ENCODE measurements at regions not wholly inside any gene's neighbourhood (a gene's known extent, or its start where the extent isn't known, plus 50 kb on each side); places are given as distances from the start of the nearest gene placed in this dataset.
A peak's percentile ranks its signal among the peaks of the same experiment; 100 is the strongest.

DNA sequence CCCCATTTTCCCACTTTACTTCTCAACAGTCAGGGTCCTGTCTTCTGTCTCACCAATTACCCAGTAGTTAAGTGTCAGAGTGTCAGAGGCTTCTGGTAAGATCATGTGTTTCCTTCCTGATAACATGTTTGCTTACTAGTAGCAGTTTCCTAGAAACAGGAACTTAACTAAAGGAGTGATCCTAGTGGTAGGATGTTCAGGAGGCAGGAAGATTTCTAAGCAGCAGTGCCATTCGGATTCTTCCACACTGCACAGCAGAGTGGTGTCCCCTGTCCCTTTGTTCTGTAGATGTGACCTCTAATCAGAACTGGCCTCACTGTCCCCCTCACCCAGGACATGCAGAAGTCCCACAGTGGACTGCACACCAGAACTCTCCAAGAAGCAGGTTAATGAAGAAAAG, 221.8 kb upstream of the OSR1 start:
- DNase-seq: no peak

DNA sequence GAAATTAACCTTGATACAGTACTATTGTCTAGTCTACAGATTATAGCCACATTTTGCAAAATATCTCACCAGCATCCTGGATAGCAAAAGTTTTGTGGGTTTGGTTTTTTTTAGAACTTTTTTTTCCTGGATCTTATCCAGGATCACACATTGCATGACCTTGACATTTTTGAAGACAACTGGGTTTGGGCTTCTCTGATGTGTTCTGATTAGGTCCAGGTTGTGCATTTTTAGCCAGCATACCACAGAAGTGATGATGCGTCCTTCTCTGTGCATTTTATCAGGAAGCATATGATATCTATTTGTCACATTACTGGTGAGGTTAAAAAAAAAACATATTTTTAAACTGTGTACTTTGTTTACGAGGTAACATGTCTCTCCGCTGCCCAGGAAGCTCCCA, 221.0 kb upstream of the OSR1 start:
- DNase-seq: no peak

DNA sequence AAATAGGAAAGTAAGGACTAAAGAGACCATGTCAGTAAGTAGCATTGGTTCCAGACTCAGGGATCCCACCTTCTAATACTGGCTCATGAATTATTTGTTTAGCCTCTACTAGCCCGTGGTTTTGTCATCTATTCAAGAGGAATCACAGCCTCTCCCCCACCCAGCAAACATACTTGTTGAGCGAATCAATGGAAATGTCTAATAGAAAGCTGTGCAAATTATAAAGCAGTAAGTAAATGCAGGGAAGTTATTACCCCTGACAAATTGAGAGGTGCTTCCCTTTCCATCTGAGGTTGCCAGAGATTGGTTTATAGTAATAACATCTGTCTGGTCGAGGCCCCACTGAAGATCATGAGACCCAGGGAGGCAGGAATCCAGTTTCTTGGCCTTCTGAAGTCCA, 219.3 kb upstream of the OSR1 start:
- DNase-seq: no peak

DNA sequence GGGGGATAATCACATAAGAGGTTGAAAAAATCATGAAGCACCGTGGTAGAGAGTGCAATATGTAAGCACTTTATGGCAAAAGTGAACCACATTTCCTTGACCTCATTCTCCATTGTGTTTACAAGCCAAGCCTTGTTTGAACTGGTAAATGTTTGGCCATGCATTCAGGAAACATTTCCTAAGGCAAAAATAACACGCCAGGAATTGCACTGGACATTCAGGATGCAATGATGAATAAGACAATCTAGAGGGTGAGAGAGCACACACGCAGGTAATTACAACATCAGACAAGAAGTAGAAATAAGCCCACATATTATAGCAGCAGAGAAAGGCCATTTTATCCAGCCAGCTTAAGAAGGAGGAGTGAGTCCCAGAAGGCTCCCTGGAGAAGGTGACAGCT, 218.0 kb upstream of the OSR1 start:
- DNase-seq: no peak

DNA sequence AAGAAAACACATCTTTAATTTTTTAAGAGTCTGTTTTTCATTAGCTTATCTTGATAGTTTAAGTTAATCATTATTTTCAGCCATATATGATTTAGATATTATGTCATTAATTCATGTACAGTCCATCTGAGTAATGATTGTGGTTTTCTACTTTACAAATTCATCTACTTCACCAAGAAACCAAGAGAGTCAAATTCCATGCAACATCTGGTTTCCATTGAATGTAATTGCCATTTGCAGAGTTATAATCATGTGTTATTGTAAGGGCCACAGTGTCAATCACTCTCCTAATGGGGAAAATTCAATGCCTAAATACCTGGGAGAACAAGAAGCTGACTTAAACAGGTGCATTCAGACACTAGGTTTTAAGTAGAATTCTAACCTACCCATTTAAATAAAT, 217.2 kb upstream of the OSR1 start:
- DNase-seq: no peak

DNA sequence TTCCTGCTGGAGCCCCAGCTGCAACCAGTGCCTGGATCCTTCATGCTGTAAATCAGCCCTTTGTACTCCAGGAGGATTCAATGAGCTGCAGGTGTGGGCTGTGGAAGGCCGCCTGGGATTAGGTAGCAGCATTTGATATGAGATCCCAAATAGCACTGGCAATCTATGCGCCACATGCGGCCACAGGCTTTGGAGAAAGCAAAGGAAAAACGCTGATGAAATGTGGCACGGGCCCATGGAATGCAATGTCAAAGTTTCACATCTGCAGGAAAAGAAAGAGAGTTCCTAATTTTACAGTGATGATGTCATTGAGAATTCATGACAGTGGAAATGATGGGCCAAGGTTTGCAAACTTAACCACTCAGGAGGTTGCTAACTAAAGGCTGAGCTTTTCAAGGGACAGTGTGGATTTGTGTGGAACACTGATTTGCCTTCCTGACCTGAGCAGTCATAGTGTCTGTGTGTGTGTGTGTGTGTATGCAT, 216.4 kb upstream of the OSR1 start:
- DNase-seq: peak; percentile 6

DNA sequence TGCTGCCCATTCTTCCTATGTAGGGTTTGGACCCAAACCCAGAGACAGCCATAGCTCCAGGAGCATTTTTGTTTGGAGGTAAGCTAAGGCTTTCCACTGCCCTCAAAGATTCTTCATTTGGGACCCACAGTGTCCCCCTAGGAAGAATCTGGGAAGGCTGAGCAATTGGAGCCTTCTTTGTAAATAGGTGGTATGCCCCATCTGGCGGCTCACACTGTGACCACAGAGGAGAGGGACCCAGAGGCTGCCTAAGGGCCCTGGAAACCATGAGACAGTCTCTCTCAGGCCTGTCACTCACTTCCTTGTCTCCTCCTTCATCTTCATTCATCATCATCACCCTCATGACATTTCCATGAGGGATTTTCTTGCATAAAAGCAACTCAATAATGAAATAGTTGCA, 215.4 kb upstream of the OSR1 start:
- no peak for DNase-seq

DNA sequence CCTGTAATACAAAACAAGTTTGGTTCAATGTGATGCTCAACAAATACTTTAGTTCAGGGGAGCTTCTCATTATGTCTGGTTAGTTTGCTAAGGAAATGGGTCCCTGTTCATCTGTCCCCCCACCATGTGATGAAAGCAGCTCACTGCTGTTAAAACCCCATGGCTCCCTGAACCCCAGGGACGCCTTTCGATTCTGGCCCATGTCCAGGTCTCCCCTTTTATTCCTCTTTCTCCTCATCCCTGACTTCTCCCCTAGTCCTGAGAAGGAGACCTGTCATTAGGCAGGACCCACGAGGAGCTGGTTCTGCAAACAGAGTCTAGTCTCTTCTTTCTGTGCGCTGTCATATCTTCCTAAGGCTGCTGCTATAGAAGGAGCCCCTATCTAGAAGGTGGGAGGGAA, 213.3 kb upstream of the OSR1 start:
- DNase-seq: no peak

DNA sequence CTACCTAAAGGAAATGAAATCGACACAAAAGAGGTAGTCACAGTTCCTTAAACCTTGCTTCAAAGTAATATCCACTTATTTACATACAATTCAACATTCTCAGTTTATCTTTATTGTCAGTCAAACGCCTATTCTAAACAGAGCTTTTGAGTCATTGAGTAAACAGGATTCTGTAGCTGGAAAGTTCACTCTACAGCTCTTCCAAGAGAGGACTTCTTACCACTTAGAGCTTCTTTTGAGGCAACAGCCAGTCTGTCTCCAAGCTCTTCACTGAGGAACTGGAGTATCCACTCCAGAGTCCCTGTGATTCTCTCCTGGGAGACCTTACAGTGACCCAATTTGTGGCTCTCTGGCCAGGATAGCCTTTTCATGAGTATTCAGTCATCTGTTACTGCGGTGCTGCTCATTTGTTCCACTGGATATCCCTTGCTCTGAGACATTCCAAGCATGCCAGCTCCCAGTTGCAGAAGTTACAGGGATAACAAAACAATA, 210.9 kb upstream of the OSR1 start:
- DNase-seq: no peak

DNA sequence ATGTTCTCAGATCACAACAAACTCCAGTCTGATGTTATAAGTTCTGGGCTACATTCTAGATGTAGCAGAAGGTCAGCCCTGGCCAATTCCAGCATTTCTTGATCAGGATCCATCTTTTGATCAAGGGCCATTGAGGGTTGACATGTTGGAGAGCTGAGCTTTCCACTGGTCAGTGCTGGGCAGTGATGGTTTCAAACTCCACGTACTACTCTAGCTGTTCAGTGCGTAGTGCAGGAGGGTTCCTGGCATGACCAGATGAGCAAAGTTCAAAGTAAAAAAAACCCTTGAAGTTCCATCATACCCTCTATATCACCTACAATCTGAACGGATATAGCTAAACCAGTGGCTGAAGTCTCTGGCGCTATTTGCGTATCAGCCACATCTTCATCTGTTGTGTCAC, 210.4 kb upstream of the OSR1 start:
- DNase-seq: no peak

DNA sequence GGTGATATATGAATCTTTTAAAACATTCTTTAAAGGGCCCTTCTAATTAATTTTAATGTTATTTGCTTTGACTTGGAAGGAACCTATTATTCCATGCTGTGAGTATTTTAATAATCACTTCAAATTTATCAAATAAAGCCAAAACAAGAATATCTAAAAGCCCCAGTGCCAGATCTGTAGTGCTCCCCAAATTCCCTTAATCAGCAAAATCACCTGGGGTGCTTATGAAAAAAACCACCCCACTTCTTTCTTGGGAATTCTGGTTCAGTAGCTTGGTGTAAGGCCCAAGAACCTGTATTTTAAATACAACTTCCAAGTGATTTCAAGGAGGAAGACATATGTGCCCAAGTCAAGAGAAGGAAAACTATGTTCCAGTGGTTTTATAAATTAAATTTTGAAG, 202.4 kb upstream of the OSR1 start:
- no peak for DNase-seq

DNA sequence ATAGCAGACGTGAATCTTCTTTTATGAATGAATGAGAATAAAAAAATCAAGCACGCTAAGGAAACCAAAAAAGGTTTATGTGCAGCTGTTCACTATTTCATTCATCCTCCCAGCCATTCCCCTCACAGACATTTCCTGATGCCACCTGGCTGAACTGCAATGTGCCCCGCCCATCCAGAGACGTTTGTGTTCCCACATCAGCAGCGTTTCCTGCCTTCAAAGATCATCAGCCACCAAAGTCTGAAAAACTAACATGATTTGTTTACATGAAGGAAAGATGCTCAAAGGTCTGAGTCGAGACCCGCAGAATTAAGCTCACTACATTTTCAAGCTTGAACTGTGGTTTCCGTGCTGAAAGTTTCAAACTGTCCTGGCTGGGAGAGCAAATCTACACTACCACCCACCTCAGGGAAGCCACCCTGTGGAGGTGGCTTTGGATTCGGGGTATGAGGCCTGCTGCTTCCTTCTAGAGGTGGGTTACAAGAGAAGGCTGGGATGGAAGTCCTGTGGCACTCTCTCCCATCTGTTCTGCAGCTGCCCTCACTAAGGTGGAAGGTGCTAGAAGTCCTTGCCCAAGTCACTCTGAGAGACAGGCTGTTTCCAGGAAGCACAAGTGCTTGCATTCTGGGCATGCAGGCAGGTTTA, 201.3 kb upstream of the OSR1 start:
- DNase-seq: no peak

DNA sequence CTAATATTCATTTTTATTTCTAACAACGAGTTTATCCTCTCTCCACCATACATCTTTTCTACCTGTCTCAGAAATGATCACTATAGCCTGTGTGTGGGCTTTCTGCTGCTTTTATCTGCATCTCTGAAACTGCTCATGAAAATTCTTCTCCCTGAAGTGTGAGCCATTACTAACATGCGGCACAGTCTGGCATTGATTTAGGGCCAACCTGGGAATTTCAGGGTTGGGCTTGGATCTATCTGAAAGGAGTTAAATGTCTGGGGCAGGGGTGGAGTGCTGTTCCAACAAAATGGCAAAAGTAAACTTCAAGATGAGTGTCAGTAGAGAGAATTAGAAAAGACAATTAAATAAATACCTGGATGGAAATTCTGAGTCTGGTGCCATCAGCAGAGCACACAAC, 198.2 kb upstream of the OSR1 start:
- no peak for DNase-seq

DNA sequence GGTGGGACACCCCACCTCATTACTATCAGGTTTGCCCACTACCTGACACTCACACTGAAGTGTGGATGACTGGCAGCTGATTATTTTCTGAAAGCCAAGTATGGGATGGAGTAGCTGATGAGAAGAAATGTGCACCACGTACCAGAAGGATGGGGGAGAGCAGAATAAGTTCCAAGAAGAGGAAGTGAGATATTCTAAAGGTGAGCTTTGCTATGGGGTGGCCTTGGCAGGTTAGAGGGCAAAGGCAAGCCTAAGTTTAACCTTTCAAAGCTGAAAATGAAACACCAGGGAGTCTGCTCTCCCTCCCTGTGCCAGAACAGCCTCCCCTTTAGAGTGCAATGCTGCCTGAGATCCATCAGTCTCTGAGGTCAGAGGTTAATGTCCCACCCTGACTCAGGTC, 196.1 kb upstream of the OSR1 start:
- no peak for DNase-seq

DNA sequence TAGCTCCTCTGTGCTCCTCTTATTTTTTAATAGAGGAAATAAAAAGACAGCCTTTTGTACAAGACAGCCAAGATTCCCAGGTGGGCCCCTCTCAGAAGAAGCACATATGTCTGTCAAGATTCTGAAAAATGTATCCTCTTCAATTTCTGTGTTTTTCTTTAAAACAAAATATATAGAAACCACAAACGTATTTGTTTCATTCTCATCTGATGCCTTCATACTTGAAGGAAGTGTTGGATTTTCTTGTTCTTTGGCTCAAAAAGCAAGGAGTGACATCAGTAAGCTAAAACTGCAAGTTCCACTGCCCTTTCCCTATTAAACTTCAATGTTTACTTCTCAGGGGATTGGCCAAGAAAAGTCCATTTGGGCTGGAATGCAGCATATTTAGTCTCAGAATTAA, 193.8 kb upstream of the OSR1 start:
- DNase-seq: no peak

DNA sequence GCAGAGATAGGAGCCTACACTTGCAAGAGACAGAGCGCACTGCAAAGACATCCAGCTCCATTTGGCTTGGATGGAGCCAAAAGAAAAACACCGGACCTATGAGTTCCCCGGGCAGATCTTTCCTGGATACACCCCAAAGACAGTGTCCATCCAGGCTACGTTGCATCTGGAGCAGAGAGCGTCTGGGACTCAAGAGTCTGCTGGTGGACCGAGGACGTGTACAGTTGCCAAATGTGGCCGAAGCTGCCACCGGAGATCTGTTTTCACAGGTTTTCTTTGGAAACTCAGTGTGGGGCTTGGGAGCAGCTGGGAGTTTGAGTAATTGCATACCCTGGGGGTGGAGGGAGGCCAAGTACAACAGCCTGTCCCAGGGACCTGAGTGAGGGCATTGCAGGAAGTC, 192.3 kb upstream of the OSR1 start:
- DNase-seq: no peak

DNA sequence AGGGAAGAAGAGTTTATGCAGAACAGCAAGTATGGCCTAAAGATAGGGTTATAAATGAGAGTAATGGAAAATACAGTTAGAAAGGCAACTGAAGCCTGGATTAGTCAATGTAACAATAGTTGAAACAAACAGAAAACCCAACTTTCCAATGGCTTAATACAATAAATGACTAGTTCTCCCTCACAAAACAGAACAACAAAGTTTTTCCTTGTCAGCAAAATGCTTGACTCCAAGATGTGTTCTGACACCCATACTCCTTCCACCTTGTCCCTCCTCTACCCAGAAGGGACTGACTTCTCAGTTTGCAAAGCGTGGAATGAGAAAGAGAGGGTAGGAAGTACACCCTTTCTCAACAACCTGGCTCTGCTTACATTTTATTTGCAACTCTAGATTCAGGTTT, 191.4 kb upstream of the OSR1 start:
- no peak for DNase-seq

DNA sequence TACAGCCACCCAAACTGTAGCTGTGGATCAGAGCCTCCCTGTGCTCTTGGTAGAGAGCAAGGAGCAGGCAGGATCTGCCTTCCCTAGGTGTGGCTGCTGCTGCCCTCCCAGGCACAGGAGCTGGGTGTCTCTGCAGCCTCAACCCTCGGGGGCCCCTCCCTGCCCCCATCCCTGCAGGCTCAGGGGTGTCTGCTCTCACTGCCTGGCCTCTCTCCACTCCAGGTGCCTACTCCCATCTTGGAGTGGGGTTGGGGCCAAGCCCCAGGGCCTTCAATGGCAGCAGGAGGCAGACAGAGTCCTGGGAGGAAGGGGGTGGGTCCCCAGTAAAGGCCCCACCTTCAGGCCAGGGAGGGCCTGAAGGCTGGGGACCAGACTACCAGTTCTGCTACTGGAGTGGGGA, 189.7 kb upstream of the OSR1 start:
- DNase-seq: no peak

DNA sequence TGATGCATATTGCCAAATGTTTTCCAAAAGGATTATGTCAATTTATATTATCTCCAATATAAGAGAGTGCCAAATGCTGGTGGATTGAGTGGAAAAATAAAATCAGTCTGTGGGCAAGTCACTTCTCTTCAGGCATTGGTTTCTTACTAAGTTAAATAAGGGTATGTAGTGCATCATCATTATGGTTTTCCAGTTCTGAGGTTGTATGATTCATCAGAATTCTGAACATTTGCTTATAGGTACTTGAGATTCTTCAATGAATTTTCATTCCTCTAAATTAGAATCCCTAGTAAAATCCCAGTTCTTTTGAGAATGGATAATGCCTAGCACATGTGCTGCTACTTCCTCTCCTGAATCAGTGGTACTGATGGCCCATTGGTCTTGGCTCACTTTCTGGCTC, 188.9 kb upstream of the OSR1 start:
- DNase-seq: no peak

DNA sequence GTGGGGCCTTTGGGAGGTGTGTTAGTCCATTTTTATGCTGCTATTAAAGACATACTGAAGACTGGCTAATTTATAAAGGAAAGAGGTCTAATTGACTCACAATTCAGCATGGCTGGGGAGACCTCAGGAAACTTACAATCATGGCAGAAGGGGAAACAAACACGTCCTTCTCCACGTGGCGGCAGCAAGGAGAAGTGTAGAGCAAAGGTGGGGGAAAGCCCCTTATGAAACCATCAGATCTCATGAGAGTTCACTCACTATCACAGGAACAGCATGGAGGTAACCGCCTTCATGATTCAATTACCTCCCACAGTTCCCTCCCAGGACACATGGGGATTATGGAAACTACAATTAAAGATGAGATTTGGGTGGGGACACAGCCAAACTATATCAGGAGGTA, 187.1 kb upstream of the OSR1 start:
- no peak for DNase-seq

DNA sequence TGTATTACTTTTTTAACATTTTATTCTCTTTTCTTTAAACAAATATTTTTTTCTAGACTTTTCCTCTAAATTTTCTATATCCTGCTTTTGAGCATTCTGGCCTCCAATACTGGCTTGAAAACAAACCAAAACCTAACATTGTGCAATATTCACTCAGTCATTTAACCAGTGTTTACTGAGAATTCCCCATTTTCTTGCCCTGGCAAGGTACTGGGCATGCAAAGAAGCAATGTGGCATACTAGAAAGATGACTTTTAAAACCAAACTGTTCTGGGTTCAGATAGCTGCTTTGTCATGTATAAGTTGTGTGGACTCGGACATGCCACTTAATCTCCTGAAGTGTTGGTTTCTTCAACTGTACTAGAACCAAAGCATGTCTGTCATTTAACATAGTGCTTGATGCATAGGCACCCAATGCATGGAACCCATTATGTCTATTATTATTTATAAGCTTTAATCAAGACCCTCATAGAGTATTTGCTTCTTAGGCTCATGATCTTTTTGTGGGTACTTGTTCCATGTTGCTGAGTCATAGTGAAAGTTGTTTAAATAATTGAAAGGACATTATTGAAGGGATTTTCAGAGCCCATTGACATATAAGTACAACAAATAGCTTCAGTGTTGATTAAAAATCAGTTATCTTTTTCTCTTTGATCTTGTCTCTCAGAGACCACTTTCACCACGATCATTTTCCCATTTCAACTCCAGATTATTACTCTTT, 185.4 kb upstream of the OSR1 start:
- no peak for DNase-seq

DNA sequence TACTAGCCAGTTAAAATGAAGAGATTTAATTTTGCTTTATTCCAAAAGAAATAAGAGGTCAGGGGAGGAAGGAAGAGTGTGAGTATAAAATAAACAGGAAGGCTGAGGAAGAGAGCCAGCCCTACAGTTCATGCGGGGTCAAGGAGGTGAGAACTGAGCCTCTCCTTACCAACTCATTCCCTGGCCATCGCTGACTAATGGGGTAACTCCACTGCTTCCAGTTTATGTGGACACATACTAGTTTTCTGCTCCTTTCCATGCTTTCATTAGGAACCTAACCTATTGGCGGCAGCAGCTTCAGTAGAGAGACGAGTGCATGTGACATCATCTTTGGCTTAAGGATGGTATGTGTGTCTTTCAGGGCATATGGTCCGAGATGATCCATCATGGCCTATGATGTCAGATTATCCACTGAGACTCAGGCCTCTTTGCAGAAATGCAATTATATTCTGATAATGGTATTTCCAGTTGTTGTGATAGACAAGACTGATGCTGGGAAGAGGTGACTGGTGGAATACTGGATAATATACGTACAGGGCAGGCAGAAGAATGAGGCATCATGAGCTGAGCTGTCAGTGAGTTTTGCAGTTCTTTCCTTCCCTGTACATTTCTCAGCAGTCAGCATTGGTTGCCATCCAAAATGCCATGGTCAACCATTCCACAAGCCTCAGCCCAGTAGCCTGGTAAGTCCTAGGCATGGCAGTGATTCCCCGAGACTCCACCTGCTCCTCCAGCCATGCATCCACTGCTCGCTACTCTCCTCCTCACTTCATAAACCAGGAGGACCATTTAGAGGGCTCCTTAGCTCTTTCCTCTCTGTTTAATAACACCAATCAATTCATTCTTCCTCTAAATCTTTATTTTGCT, 184.6 kb upstream of the OSR1 start:
- DNase-seq: no peak

DNA sequence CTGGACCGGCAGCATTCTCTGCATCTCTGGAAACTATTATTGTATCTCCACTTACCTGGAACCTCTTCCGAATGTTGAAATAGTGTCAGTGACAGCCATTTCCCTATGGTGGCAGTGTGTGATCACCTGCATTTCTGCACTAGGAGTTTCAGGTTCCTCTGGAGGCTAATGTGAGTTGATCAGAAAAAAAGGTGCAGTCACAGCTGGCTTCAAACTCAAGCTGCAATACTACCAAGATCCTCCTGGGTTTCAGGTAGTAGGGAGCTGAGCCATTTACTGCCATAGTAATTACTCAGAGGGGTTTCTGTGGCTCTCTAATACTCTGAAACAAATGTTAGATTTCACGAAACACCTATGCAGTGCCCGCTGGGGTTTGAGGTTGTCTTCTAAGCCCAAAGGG, 183.5 kb upstream of the OSR1 start:
- no peak for DNase-seq
